ENCODE measurements at regions not wholly inside any gene's neighbourhood (a gene's known extent, or its start where the extent isn't known, plus 50 kb on each side); places are given as distances from the start of the nearest gene placed in this dataset.
"Not testable (repeated sequence)": the region's sequence is repeated elsewhere in the genome, so short reads cannot be mapped to it uniquely, and the experiment has no call there.

DNA sequence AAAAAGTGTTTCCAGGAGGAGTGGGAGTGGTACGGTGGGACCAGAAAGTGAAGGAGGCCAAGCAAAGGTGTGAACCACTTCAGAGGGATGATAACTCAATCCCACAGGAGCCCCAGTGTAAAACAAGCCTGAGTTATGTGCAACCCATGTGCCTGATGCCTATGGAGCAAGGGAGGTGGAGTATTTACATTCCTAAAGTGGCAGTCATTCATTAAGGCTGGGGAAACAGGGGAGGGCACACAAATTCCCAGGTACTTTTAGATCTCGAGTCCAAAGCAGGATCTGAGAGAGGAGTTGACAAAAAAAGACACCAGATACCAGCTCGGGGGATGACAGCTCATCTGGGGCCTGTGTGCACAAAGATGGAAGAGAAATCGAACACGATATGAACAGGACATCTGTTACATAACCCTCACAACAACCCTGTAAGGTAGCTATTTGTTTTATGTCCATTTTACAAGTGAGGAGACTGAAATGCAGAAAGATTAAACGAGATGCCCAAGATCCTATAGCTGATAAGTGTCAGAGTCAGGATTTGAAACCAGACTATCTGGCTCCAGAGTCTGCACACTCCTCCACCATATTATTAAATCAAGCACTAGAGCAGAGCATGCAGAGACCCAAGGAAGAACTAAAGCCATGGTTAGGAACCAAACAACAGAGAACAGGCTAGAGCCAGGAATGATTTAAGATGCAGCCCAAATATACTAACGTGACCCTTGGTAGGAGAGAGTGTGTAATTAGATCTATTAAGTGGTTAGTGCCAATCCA lies 91.9 kb upstream of the MAPK10 start:
- DNase-seq: peak; percentile 32
- no peaks in the 10 kb centered on the region for H3K27me3 ChIP-seq (ENCODE audit: control insufficient read depth, insufficient read depth, low read length)
- H3K4me3 ChIP-seq (ENCODE audit: insufficient read depth, low read depth, low read length): no peak overlapping the region
- H3K36me3 ChIP-seq (replicated peaks; ENCODE audit: control insufficient read depth, insufficient read depth, low read length): no peaks in the 10 kb centered on the region

DNA sequence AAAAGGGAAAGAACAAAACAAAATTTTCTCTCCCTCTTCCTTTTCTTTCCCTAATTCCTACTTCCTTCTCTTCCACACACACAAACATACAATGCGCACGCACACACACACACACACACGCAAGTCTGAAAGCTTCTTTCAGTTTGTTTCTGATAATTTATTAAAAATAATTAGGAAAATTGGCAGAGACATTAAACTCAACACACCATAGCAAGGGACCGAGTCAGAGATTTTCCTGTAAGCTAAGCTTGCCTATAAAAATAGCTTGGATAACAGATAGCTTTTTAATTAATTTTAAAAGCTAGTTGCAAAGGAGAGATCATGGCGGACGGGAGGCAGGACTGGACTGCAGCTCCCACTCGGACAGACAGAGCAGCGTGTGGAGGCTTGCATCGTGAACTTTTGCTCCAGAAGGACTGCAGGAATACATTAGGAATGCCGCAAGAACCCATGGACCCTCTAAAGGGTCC lies 92.6 kb upstream of the MAPK10 start:
- Histone ChIP-seq H3K4me3 (ENCODE audit: insufficient read depth, low read depth, low read length) (no peak overlapping the region), H3K27me3 (ENCODE audit: control insufficient read depth, insufficient read depth, low read length) (no peaks in the 10 kb centered on the region), H3K36me3 (replicated peaks; ENCODE audit: control insufficient read depth, insufficient read depth, low read length) (no peaks in the 10 kb centered on the region)
- no peak for DNase-seq

DNA sequence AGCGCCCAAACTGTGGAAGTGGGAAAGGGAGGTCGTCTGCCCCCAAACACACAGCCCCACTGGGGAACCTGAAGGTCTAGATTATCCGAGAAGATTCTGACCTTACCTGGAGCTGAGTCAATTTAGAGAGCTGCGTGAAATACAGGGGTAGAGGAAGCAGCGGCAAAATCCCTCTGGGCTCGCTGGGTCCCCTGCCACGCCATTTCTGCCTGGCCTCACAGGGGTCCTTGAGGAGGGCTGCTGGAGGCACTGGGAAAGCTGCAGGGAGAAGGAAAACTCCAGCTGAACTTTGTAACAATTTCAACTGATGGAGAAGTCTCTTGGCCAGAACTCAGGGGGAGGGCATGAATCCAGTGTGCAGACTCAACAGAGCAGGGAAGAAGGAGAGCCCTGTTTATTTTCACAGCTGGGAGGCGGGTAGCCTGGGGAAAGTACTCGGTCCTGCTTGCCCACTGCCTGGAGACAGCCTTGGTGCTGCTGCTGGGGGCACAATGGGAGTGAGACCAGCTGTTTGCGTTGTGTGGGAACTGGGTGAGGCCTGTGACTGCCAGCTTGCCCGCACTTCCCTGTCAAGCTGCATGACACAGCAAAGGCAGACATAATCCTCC lies 93.2 kb upstream of the MAPK10 start:
- Histone ChIP-seq H3K36me3 (replicated peaks; ENCODE audit: control insufficient read depth, insufficient read depth, low read length) (no peaks in the 10 kb centered on the region), H3K27me3 (ENCODE audit: control insufficient read depth, insufficient read depth, low read length) (no peaks in the 10 kb centered on the region), H3K4me3 (ENCODE audit: insufficient read depth, low read depth, low read length) (no peak overlapping the region)
- DNase-seq: no peak

DNA sequence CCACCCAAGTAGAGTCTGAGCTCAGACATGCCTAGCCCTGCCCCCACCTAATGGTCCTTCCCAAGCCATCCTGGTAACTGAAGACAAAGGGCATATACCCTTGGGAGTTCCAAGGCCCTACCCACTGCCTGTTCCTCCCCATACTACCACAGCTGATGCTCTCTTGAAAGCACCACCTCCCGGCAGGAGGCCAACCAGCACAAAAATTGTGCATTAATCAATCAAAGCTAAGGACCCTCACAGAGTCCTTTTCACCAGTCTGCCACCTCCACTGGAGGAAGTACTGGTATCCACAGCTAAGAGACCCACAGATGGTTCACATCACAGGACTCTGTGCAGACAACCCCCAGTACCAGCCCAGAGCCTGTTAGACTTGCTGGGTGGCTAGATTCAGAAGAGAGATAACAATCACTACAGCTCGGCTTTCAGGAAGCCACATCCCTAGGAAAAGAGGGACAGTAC lies 93.8 kb upstream of the MAPK10 start:
- not testable (repeated sequence) for H3K4me3 ChIP-seq (ENCODE audit: insufficient read depth, low read depth, low read length); DNase-seq; H3K36me3 ChIP-seq (replicated peaks; ENCODE audit: control insufficient read depth, insufficient read depth, low read length); H3K27me3 ChIP-seq (ENCODE audit: control insufficient read depth, insufficient read depth, low read length)

DNA sequence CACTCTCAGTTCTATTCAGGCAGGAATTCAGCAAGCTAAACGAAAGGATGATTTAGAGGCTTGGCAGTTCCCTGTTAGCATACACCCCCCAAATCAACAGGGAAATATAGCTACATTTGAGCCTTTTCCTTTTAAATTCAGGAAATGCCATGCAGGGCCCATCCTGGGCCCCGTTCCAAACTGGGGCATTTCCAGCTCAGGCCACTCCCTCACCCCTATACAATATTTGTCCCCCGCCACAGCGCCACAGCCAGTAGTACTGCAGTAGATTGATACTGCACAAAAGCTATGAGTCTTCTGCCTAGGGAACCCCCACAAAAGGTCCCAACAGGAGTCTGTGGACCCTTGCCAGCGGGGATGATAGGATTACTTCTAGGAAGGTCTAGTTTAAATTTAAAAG lies 102.0 kb upstream of the MAPK10 start:
- DNase-seq: no peak
- no peak overlapping the region for H3K4me3 ChIP-seq (ENCODE audit: insufficient read depth, low read depth, low read length)
- no peaks in the 10 kb centered on the region; the same call in 1 of the 2 replicates for H3K36me3 ChIP-seq (replicated peaks; ENCODE audit: control insufficient read depth, insufficient read depth, low read length)
- H3K27me3 ChIP-seq (ENCODE audit: control insufficient read depth, insufficient read depth, low read length): no peaks in the 10 kb centered on the region

DNA sequence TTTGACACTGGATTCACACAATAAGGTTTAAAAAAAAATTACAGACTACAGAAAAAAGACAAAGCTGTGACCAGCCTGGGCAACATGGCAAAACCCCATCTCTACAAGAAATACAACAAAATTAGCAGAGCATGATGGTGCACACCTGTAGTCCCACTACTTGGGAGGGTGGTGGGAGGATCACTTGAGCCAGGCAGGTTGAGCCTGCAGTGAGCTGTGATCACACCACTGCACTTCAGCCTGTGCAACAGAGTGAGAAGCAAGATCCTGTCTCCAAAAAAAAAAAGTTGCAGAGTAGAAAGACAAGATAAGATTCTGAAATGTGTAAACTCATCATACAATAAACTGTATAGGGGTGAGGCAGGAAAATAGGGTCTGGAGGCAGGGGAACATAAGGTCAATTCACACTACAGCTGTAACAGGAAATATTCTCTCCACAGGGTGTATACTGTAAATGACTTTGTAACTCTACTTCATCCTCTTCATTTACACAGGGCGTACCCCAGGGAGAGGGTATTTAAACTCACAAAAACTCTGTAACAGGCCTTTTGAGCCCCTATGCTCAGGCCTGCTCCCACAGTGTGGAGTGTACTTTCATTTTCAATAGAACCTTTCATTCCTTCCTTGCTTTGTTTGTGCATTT lies 112.6 kb upstream of the MAPK10 start:
- Histone ChIP-seq H3K27me3 (ENCODE audit: control insufficient read depth, insufficient read depth, low read length) (no peaks in the 10 kb centered on the region), H3K36me3 (replicated peaks; ENCODE audit: control insufficient read depth, insufficient read depth, low read length) (no peaks in the 10 kb centered on the region), H3K4me3 (ENCODE audit: insufficient read depth, low read depth, low read length) (no peak overlapping the region)
- no peak for DNase-seq

DNA sequence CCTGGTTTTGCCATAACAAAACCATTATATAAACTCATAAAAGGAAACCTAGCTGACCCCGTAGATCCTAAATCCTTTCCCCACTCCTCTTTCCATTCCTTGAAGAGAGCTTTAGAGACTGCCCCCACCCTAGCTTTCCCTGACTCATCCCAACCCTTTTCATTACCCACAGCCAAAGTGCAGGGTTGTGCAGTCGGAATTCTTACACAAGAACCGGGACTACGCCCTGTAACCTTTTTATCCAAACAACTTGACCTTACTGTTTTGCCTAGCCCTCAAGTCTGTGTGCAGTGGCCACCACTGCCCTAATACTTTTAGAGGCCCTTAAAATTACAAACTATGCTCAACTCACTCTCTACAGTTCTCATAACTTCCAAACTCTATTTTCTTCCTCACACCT lies 116.0 kb upstream of the PTPN13 start:
- not testable (repeated sequence) for H3K36me3 ChIP-seq (replicated peaks; ENCODE audit: control insufficient read depth, insufficient read depth, low read length); H3K4me3 ChIP-seq (ENCODE audit: insufficient read depth, low read depth, low read length); DNase-seq; H3K27me3 ChIP-seq (ENCODE audit: control insufficient read depth, insufficient read depth, low read length)

DNA sequence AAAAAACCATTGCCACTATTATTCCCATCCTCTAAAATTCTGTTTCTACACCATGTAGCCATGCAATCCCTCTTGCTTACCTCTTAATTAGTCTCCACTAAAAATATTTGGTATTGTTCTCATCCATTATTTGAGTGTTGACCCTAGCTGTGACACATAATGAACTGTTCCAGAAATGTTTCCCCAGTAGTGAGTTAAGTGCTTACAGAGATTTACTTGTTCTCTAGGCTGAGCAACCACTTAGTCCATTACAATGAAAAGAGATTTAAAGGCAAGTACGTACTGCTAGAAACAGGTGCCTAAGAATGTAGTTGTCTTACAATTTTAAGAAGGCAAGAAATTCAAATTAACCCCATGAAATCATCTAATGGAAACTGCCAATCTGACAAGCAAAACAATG lies 112.7 kb upstream of the PTPN13 start:
- Histone ChIP-seq H3K4me3 (ENCODE audit: insufficient read depth, low read depth, low read length) (no peak overlapping the region), H3K27me3 (ENCODE audit: control insufficient read depth, insufficient read depth, low read length) (no peaks in the 10 kb centered on the region), H3K36me3 (replicated peaks; ENCODE audit: control insufficient read depth, insufficient read depth, low read length) (no peaks in the 10 kb centered on the region)
- no peak for DNase-seq

DNA sequence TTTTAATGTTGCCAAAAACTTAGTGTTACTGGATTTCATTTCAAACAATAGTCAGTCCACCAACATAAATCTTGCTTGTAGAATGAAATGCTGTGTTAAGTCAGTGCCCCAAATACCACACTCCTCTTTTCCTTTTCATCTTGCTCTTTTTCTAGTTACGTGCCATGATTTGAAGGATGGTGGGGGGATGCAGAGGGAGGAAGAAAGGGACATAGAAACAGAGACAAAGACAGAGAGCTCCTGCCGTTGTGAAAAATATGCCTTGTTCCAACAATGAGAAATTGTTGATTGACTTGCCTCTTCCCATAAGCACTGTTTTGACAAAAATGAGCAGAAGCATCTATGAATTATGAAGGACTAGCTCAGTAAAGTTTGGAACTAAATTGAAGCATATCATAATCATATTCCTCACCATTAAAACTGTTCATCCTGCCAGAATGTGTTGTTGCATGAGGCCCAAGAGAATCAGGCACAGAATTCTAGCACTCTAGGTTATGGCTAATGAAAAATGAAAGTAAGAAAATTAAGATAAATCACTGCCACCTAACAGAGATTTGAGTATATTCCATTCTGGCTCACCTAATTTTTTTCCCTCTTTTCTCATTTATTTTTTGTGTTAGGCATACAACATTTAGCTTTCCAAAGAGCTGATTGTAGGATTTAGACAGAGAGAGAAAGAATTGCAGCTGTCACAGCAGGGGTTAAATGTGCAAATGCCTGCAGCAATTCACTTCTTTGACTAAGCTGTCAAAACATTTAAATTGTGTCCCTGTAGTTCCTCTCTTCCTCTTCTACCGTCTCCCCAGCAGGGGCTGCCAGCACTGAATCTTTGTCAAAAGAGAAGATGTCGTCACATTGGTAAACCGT lies 111.6 kb upstream of the PTPN13 start:
- H3K4me3 ChIP-seq (ENCODE audit: insufficient read depth, low read depth, low read length): no peak overlapping the region
- DNase-seq: peak; percentile 47
- no peaks in the 10 kb centered on the region for H3K27me3 ChIP-seq (ENCODE audit: control insufficient read depth, insufficient read depth, low read length)
- no peaks in the 10 kb centered on the region for H3K36me3 ChIP-seq (replicated peaks; ENCODE audit: control insufficient read depth, insufficient read depth, low read length)

DNA sequence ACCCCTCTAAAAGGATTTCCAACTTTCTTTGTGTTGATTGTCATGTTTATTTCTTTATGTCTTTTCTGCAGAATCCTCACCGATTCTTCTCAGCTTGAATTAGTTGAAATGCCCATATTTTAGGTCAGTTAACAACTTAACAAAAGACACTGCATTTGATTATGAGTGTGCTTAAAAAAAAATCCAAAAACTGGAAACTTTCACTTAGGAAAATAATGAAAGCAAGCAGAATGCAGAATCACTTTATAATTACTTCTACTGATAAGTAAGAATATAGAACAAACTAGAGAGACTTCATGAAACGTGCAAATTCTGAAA lies 111.0 kb upstream of the PTPN13 start:
- DNase-seq: no peak
- no peak overlapping the region for H3K4me3 ChIP-seq (ENCODE audit: insufficient read depth, low read depth, low read length)
- no peaks in the 10 kb centered on the region for H3K36me3 ChIP-seq (replicated peaks; ENCODE audit: control insufficient read depth, insufficient read depth, low read length)
- no peaks in the 10 kb centered on the region for H3K27me3 ChIP-seq (ENCODE audit: control insufficient read depth, insufficient read depth, low read length)

DNA sequence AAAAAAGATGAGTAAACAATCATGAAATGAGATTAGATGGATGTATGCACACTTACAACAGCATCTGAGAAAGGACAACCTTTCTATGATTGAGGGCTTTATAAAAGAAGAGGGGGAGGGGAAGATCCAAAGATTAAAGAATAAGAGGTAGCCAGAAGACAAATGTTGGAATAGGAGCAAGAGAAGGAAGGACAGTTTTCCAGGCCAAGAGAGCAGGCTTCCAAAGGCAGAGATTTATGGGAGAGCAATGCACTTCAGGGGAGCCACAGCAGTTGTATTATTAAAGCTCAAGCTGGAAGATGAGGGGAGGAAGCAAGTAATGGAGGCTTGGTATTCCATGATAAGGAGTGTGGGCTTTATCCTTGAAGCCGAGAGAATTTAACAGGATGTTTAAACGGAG lies 110.3 kb upstream of the PTPN13 start:
- Histone ChIP-seq H3K4me3 (ENCODE audit: insufficient read depth, low read depth, low read length) (no peak overlapping the region), H3K27me3 (ENCODE audit: control insufficient read depth, insufficient read depth, low read length) (no peaks in the 10 kb centered on the region), H3K36me3 (replicated peaks; ENCODE audit: control insufficient read depth, insufficient read depth, low read length) (no peaks in the 10 kb centered on the region)
- no peak for DNase-seq

DNA sequence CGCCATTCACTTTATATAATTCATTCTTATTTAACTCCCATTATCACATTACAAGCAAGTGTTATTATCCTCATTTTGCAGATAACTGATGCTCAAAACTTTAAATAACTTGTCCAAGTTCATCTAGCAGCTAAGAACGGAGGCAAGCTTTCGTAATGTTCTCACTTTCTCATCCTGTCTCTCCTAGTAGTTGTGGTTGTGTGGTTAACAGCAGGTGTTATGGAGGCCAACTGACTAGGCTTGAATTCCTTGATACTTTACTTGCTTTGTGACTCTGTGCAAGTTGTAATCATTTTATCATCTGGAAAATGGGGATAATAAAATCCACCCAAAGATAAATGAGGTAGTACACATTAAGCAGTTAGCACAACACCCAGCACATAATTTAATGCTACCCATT lies 109.9 kb upstream of the PTPN13 start:
- no peak for DNase-seq
- no peaks in the 10 kb centered on the region for H3K36me3 ChIP-seq (replicated peaks; ENCODE audit: control insufficient read depth, insufficient read depth, low read length)
- H3K4me3 ChIP-seq (ENCODE audit: insufficient read depth, low read depth, low read length): no peak overlapping the region
- H3K27me3 ChIP-seq (ENCODE audit: control insufficient read depth, insufficient read depth, low read length): no peaks in the 10 kb centered on the region

DNA sequence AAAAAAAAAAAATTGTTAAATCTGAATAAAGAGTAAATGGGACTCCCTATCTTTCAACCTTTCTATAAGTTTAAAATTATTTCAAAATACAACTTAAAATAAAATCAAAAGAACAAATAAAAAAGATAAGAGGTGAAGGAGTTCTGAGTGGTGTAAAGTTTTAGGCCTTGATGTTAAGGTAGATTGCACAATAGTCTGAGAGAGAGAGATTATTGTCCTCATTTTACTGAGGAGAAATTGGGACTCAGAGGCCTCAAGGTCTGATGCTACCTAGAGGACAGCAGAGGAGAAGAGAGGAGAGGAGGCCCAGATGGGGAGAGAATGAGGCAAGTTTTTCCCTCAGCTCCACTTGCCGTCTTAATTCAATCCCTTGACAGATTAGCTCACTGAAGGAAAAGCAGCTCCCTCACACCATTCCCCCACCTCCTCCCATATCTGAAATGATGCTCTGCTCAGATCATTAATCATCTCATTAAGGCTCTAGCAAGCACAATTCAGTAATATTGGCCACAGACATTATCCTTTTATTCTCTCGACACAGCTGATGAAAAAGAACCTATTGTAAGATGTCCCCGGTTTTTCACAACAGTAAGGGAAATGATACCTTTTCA lies 106.3 kb upstream of the PTPN13 start:
- DNase-seq: no peak
- Histone ChIP-seq H3K4me3 (ENCODE audit: insufficient read depth, low read depth, low read length) (no peak overlapping the region), H3K27me3 (ENCODE audit: control insufficient read depth, insufficient read depth, low read length) (no peaks in the 10 kb centered on the region), H3K36me3 (replicated peaks; ENCODE audit: control insufficient read depth, insufficient read depth, low read length) (no peaks in the 10 kb centered on the region)

DNA sequence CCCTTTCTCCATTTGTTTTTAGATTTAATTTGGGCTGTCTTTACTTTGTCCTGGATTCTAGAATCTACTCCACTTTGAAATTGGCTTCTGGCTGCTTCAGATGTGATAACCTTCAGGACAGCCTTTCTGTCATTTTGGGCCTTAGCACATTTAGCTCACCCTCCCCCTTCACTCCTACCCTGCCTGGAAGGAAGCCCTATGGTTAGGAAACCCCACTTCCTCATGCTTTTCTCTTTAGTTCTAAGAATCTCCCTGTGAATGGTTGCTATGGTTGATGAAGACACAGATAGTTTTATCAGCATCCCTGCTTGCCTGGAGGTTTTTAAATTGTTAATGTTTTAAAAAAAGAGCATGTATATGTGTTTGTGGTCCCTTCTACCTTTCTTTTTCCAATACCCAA lies 100.7 kb upstream of the PTPN13 start:
- Histone ChIP-seq H3K36me3 (replicated peaks; ENCODE audit: control insufficient read depth, insufficient read depth, low read length) (no peaks in the 10 kb centered on the region), H3K27me3 (ENCODE audit: control insufficient read depth, insufficient read depth, low read length) (no peaks in the 10 kb centered on the region), H3K4me3 (ENCODE audit: insufficient read depth, low read depth, low read length) (no peak overlapping the region)
- no peak for DNase-seq

All from H7 (cell line).